HCT116 (cell line): ENCODE measurements at regions not wholly inside any gene's neighbourhood (a gene's known extent, or its start where the extent isn't known, plus 50 kb on each side); places are given as distances from the start of the nearest gene placed in this dataset.

Source experiments
- ATAC-seq: fragments of 200-7000 bp; cut with Tn5 transposase; 2 replicates; pipeline ENCODE4 v1.9.1; 2020; ENCODE audit warnings: mild to moderate bottlenecking, moderate library complexity
- BruUV-seq: library from RNA; stranded (reverse); fragments of 400-500 nt; replicated peaks from 2 replicates; lab custom pipeline; 2021; lab: Mats Ljungman, UMichigan
- CTCF ChIA-PET: fragments of 300-600 bp; sonication (Branson Sonifier 250); formaldehyde crosslinking; loops from one replicate; lab custom pipeline; 2021; ENCODE audit warnings: antibody characterized with exemption; lab: Charles Lee
- POLR2A ChIA-PET: fragments of 300-600, 350-600 bp; sonication (Branson Sonifier 250); formaldehyde crosslinking; loops from one replicate; lab custom pipeline; 2021; ENCODE audit warnings: antibody characterized with exemption; lab: Charles Lee
- RAD21 ChIA-PET, 2 experiments: fragments of 300-600 bp; sonication (Branson Sonifier 250); formaldehyde crosslinking; loops; one replicate each; lab custom pipeline; 2023; ENCODE audit warnings: low total read pairs in 2 of 2; ENCODE audit not compliant: uncharacterized antibody in 2 of 2, unreplicated experiment in 2 of 2, low non-redundant PET in 1 of 2; lab: Charles Lee
- DNase-seq: peaks from one replicate; pipeline ENCODE4 v3.0.0-alpha.2; 2010; ENCODE audit warnings: low read depth, low spot score
- H2AFZ ChIP-seq: fragments of 200-600 bp; shearing (Covaris generic), sonication (generic); 2 replicates; pipeline ENCODE4 v1.6.1; 2017; ENCODE audit warnings: low read depth, mixed run types, mixed read lengths, antibody characterized with exemption, low read length; ENCODE audit not compliant: poor library complexity, severe bottlenecking
- H3K27ac ChIP-seq: 2 replicates; pipeline ENCODE4 v1.5.1; 2012; ENCODE audit warnings: low read depth, low read length
- H3K27me3 ChIP-seq: fragments of 200-600 bp; sonication (generic); 2 replicates; pipeline ENCODE4 v1.6.1; 2016; ENCODE audit warnings: mixed run types, low read length, mixed read lengths; ENCODE audit not compliant: insufficient read depth
- H3K36me3 ChIP-seq, 2 experiments: fragments of 200-500 bp in 1 of 2; fragments of 200-600 bp in 1 of 2; sonication (Bioruptor generic) in 1 of 2; sonication (generic) in 1 of 2; 2 replicates each; pipeline versions ENCODE4 v1.5.1 to v1.6.1; 2014 to 2016; ENCODE audit warnings: low read length in 2 of 2, inconsistent platforms in 1 of 2, mixed read lengths in 1 of 2, mixed run types in 1 of 2; ENCODE audit not compliant: insufficient read depth in 2 of 2, control insufficient read depth in 1 of 2
- H3K4me1 ChIP-seq, 2 experiments: fragments of 200-600 bp in 1 of 2; sonication (generic) in 1 of 2; 2 replicates each; pipeline versions ENCODE4 v1.5.1 to v1.6.1; 2012 to 2017; ENCODE audit warnings: low read length in 2 of 2, inconsistent platforms in 1 of 2, mild to moderate bottlenecking in 1 of 2, mixed read lengths in 1 of 2, mixed run types in 1 of 2, moderate library complexity in 1 of 2; ENCODE audit not compliant: insufficient read depth in 2 of 2, control insufficient read depth in 1 of 2
- H3K4me2 ChIP-seq: fragments of 200-600 bp; sonication (generic); 2 replicates; pipeline ENCODE4 v1.6.1; 2017; ENCODE audit warnings: mixed run types, low read length, mixed read lengths
- H3K4me3 ChIP-seq, 2 experiments: fragments of 200-600 bp in 1 of 2; sonication (generic) in 1 of 2; replicated peaks in 1 of 2; 2 replicates each; pipeline ENCODE4 v1.5.1; 2011 to 2016; ENCODE audit warnings: low read length in 2 of 2, control low read depth in 1 of 2, low read depth in 1 of 2, mild to moderate bottlenecking in 1 of 2, mixed read lengths in 1 of 2, mixed run types in 1 of 2
- H3K79me2 ChIP-seq: fragments of 200-600 bp; sonication (generic); 2 replicates; pipeline ENCODE4 v1.6.1; 2017; ENCODE audit warnings: mild to moderate bottlenecking, mixed run types, low read length, moderate library complexity, mixed read lengths; ENCODE audit not compliant: insufficient read depth
- H3K9ac ChIP-seq: fragments of 200-600 bp; sonication (generic); 2 replicates; pipeline ENCODE4 v1.6.1; 2016; ENCODE audit warnings: low read length, mixed read lengths
- H3K9me2 ChIP-seq: fragments of 200-600 bp; sonication (generic), shearing (Covaris generic); 2 replicates; pipeline ENCODE4 v1.6.1; 2017; ENCODE audit warnings: mixed run types, mild to moderate bottlenecking, moderate library complexity; ENCODE audit not compliant: insufficient read depth
- H3K9me3 ChIP-seq, 2 experiments: fragments of 200-500 bp in 1 of 2; fragments of 200-600 bp in 1 of 2; sonication (Bioruptor generic) in 1 of 2; sonication (generic) in 1 of 2; 2 replicates each; pipeline ENCODE4 v1.6.1; 2014 to 2017; ENCODE audit warnings: low read length in 2 of 2, mixed read lengths in 2 of 2, inconsistent platforms in 1 of 2, low read depth in 1 of 2, mild to moderate bottlenecking in 1 of 2, mixed run types in 1 of 2, moderate library complexity in 1 of 2; ENCODE audit not compliant: control insufficient read depth in 1 of 2, insufficient read depth in 1 of 2
- H4K20me1 ChIP-seq: fragments of 200-600 bp; sonication (generic), shearing (Covaris generic); 2 replicates; pipeline ENCODE4 v1.6.1; 2017; ENCODE audit warnings: mixed run types, mild to moderate bottlenecking, moderate library complexity; ENCODE audit not compliant: insufficient read depth
- CBX3 ChIP-seq: IDR thresholded peaks from 2 replicates; pipeline ENCODE4 v1.6.1; 2012; ENCODE audit warnings: low read depth
- CEBPB ChIP-seq: IDR thresholded peaks from 2 replicates; pipeline ENCODE4 v1.6.1; 2012; ENCODE audit warnings: low read depth
- EGR1 ChIP-seq: IDR thresholded peaks from 2 replicates; pipeline ENCODE4 v1.6.1; 2012; ENCODE audit warnings: low read depth
- EZH2 ChIP-seq: fragments of 200-600 bp; sonication (generic); IDR thresholded peaks from 2 replicates; pipeline ENCODE4 v1.6.1; 2017; ENCODE audit warnings: antibody characterized with exemption, mixed run types
- EZH2phosphoT487 ChIP-seq: fragments of 200-600 bp; IDR thresholded peaks from 2 replicates; pipeline ENCODE4 v1.6.1; 2018; ENCODE audit warnings: antibody characterized with exemption, borderline replicate concordance
- FOSL1 ChIP-seq: IDR thresholded peaks from 2 replicates; pipeline ENCODE4 v1.6.1; 2012; ENCODE audit warnings: low read depth
- JUND ChIP-seq: IDR thresholded peaks from 2 replicates; pipeline ENCODE4 v1.6.1; 2012
- MAX ChIP-seq: IDR thresholded peaks from 2 replicates; pipeline ENCODE4 v1.6.1; 2012
- POLR2A ChIP-seq: IDR thresholded peaks from 2 replicates; pipeline ENCODE4 v1.7.0; 2011; ENCODE audit warnings: borderline replicate concordance; ENCODE audit not compliant: insufficient read depth, insufficient read length; ENCODE audit errors: extremely low read depth
- RAD21 ChIP-seq: IDR thresholded peaks from 2 replicates; pipeline ENCODE4 v1.6.1; 2012; ENCODE audit warnings: low read depth, mild to moderate bottlenecking
- SRF ChIP-seq: IDR thresholded peaks from 2 replicates; pipeline ENCODE4 v1.6.1; 2012; ENCODE audit warnings: low read depth
- YY1 ChIP-seq: IDR thresholded peaks from 2 replicates; pipeline ENCODE4 v1.6.1; 2011; ENCODE audit warnings: low read length, low read depth, moderate library complexity, mild to moderate bottlenecking; ENCODE audit not compliant: insufficient replicate concordance; ENCODE audit errors: extremely low read depth
- ZBTB33 ChIP-seq: IDR thresholded peaks from 2 replicates; pipeline ENCODE4 v1.6.1; 2011; ENCODE audit warnings: mild to moderate bottlenecking, low read length, moderate library complexity; ENCODE audit not compliant: insufficient replicate concordance; ENCODE audit errors: extremely low read depth
- ZFX ChIP-seq: fragments of 450-650 bp; IDR thresholded peaks from 2 replicates; pipeline ENCODE4 v1.6.1; 2017
- ZNF274 ChIP-seq: fragments of 200-500 bp; sonication (Bioruptor generic); IDR thresholded peaks from 2 replicates; pipeline ENCODE4 v1.6.1; 2014; ENCODE audit warnings: mild to moderate bottlenecking, low read depth, low read length, inconsistent platforms
- intact Hi-C: fragments of 100-400 bp; cut with micrococcal nuclease; formaldehyde crosslinking; loops from 2 replicates; pipeline ENCODE4 v1.10.0; 2022

- H3K79me2 ChIP-seq = no peaks in the 10 kb centered on the region
- H3K4me1 ChIP-seq = no peaks in the 10 kb centered on the region
- ATAC-seq (no peak), DNase-seq (no peak)
- no peaks in the 10 kb centered on the region for H3K36me3 ChIP-seq
- no peaks in the 10 kb centered on the region for H3K9me3 ChIP-seq
- no peaks in the 10 kb centered on the region for H4K20me1 ChIP-seq
- H3K4me3 ChIP-seq = no peak overlapping the region
- no peak overlapping the region for H3K9ac ChIP-seq
- H3K4me2 ChIP-seq = no peak overlapping the region
- H3K9me2 ChIP-seq = no peaks in the 10 kb centered on the region; the same call in 1 of the 2 replicates
- ChIA-PET RAD21 (no interaction called here), POLR2A (no interaction called here), CTCF (no interaction called here)
- no peak overlapping the region for H2AFZ ChIP-seq
- no peak overlapping the region for H3K27ac ChIP-seq
- TF ChIP-seq EGR1 (no peak), ZNF274 (no peak), JUND (no peak), POLR2A (no peak), ZFX (no peak), SRF (no peak), CEBPB (no peak)
- intact Hi-C loops = no loop called here
- H3K27me3 ChIP-seq = no peaks in the 10 kb centered on the region
- no TSS peak for BruUV-seq
Measured at GRCh38 chr12:30358671-30359070, 337.0 kb downstream of the IPO8 start.

- H2AFZ ChIP-seq = no peak overlapping the region
- H3K27ac ChIP-seq = no peak overlapping the region
- DNase-seq (no peak), ATAC-seq (no peak)
- H3K79me2 ChIP-seq = no peaks in the 10 kb centered on the region
- no TSS peak for BruUV-seq
- TF ChIP-seq ZBTB33 (no peak), YY1 (no peak), SRF (no peak), EZH2 (no peak), ZFX (no peak), EGR1 (no peak), ZNF274 (no peak), EZH2phosphoT487 (no peak), MAX (no peak), JUND (no peak), FOSL1 (no peak), CBX3 (no peak), RAD21 (no peak), POLR2A (no peak)
- no peaks in the 10 kb centered on the region for H4K20me1 ChIP-seq
- H3K4me2 ChIP-seq = no peak overlapping the region
- no peak overlapping the region for H3K4me3 ChIP-seq
- no peaks in the 10 kb centered on the region for H3K9me3 ChIP-seq
- ChIA-PET POLR2A (no interaction called here), RAD21 (no interaction called here), CTCF (no interaction called here)
- intact Hi-C loops = no loop called here
- H3K9me2 ChIP-seq = no peaks in the 10 kb centered on the region; the same call in 1 of the 2 replicates
- H3K9ac ChIP-seq = no peak overlapping the region
- H3K27me3 ChIP-seq = no peaks in the 10 kb centered on the region
- no peaks in the 10 kb centered on the region for H3K4me1 ChIP-seq
- H3K36me3 ChIP-seq = no peaks in the 10 kb centered on the region
Measured at GRCh38 chr12:30357766-30358490, 337.7 kb downstream of the IPO8 start.
